ENCODE measurements at regions not wholly inside any gene's neighbourhood (a gene's known extent, or its start where the extent isn't known, plus 50 kb on each side); places are given as distances from the start of the nearest gene placed in this dataset.

- no peak for TF ChIP-seq ASH1L (IDR thresholded peaks at IDR 0.05; ENCODE audit: borderline replicate concordance, low read depth, partially characterized antibody)
- TF ChIP-seq RBBP5 (IDR thresholded peaks at IDR 0.05; ENCODE audit: borderline replicate concordance, insufficient read depth, low read length, poor library complexity, severe bottlenecking): no peak
Observed at GRCh38 chrX:22340022-22340616, 67.4 kb downstream of the CBLL2 start.
